B cell (primary cell): ENCODE measurements at regions not wholly inside any gene's neighbourhood (a gene's known extent, or its start where the extent isn't known, plus 50 kb on each side); places are given as distances from the start of the nearest gene placed in this dataset.

Experiments used
- ATAC-seq: fragments of 200-7000 bp; cut with Tn5 transposase; one replicate; pipeline ENCODE4 v1.10.0; 2021; ENCODE audit warnings: low read depth, mild to moderate bottlenecking, moderate number of reproducible peaks, moderate library complexity
- CTCF ChIA-PET: fragments of 350-600 bp; sonication (Branson Sonifier 250); formaldehyde crosslinking; loops from one replicate; lab custom pipeline; 2021; ENCODE audit warnings: antibody characterized with exemption, inconsistent platforms; lab: Charles Lee
- POLR2A ChIA-PET: fragments of 350-600 bp; sonication (Branson Sonifier 250); formaldehyde crosslinking; loops from one replicate; lab custom pipeline; 2021; ENCODE audit warnings: antibody characterized with exemption; lab: Charles Lee
- DNase-seq: peaks from one replicate; pipeline ENCODE4 v3.0.0; 2013
- H2AFZ ChIP-seq: 2 replicates; pipeline ENCODE4 v1.6.1; 2012; ENCODE audit warnings: mild to moderate bottlenecking, low read depth, low read length; ENCODE audit not compliant: insufficient read depth, poor library complexity, severe bottlenecking
- H3K27ac ChIP-seq, 2 donors: 1 replicate in 1 of 2; 2 replicates in 1 of 2; pipeline ENCODE4 v1.5.1; 2012 to 2013; ENCODE audit warnings: low read length in 2 of 2, mild to moderate bottlenecking in 2 of 2, moderate library complexity in 1 of 2
- H3K27me3 ChIP-seq, 4 experiments: fragments of 200-600 bp in 1 of 4; sonication (generic) in 1 of 4; replicated peaks in 1 of 4; 1 replicate in 2 of 4; 2 replicates in 2 of 4; pipeline versions ENCODE4 v1.6.1 to v1.7.0; 2013 to 2016; ENCODE audit warnings: low read length in 3 of 4, mild to moderate bottlenecking in 2 of 4, mixed read lengths in 1 of 4, moderate library complexity in 1 of 4; ENCODE audit not compliant: insufficient read depth in 4 of 4, control insufficient read depth in 3 of 4; ENCODE audit errors: control extremely low read depth in 1 of 4
- H3K36me3 ChIP-seq, 2 experiments: replicated peaks in 1 of 2; 1 replicate in 1 of 2; 2 replicates in 1 of 2; pipeline versions ENCODE4 v1.6.1 to v1.7.1; 2013; ENCODE audit warnings: low read length in 1 of 2; ENCODE audit not compliant: insufficient read depth in 2 of 2, control insufficient read depth in 1 of 2; ENCODE audit errors: control extremely low read depth in 1 of 2, extremely low read depth in 1 of 2
- H3K4me1 ChIP-seq, 2 donors: fragments of 200-600 bp in 1 of 2; sonication (generic) in 1 of 2; 1 replicate in 1 of 2; 2 replicates in 1 of 2; pipeline versions ENCODE4 v1.5.1 to v1.6.1; 2013 to 2017; ENCODE audit warnings: low read length in 2 of 2; ENCODE audit not compliant: control insufficient read depth in 2 of 2, insufficient read depth in 2 of 2
- H3K4me2 ChIP-seq: replicated peaks from 2 replicates; pipeline ENCODE3; 2012; ENCODE audit warnings: mild to moderate bottlenecking, low read depth, low read length; ENCODE audit not compliant: poor library complexity, severe bottlenecking
- H3K4me3 ChIP-seq, 5 experiments: fragments of 200-600 bp in 1 of 5; sonication (generic) in 1 of 5; 1 replicate in 3 of 5; 2 replicates in 2 of 5; pipeline versions ENCODE4 v1.5.1 to v1.7.0; 2011 to 2016; ENCODE audit warnings: low read length in 4 of 5, mild to moderate bottlenecking in 4 of 5, low read depth in 2 of 5, control low read depth in 1 of 5, moderate library complexity in 1 of 5; ENCODE audit not compliant: insufficient read depth in 1 of 5; ENCODE audit errors: control extremely low read depth in 1 of 5, extremely low read depth in 1 of 5
- H3K79me2 ChIP-seq: fragments of 200-600 bp; sonication (generic); one replicate; pipeline ENCODE4 v1.6.0; 2016; ENCODE audit warnings: low read length; ENCODE audit not compliant: control insufficient read depth, insufficient read depth
- H3K9ac ChIP-seq: fragments of 200-600 bp; sonication (generic); 2 replicates; pipeline ENCODE4 v1.6.1; 2017; ENCODE audit warnings: mild to moderate bottlenecking, low read length, moderate library complexity
- H3K9me3 ChIP-seq, 3 donors: one replicate each; pipeline versions ENCODE4 v1.6.1 to v1.7.1; 2013; ENCODE audit warnings: low read length in 2 of 3; ENCODE audit not compliant: control insufficient read depth in 2 of 3, insufficient read depth in 1 of 3; ENCODE audit errors: control extremely low read depth in 1 of 3
- H4K20me1 ChIP-seq: 2 replicates; pipeline ENCODE4 v1.6.0; 2012; ENCODE audit warnings: mild to moderate bottlenecking, low read length; ENCODE audit not compliant: insufficient read depth, control insufficient read depth, poor library complexity, severe bottlenecking
- H3K27ac Mint-ChIP-seq: one replicate; pipeline ENCODE4 v1.8.0; 2021; ENCODE audit warnings: mixed read lengths
- H3K27me3 Mint-ChIP-seq: one replicate; pipeline ENCODE4 v1.8.0; 2021; ENCODE audit warnings: mixed read lengths
- H3K4me1 Mint-ChIP-seq: one replicate; pipeline ENCODE4 v1.8.0; 2021; ENCODE audit warnings: mixed read lengths
- H3K4me3 Mint-ChIP-seq: one replicate; pipeline ENCODE4 v1.8.0; 2021; ENCODE audit warnings: mixed read lengths
- H3K9me3 Mint-ChIP-seq: one replicate; pipeline ENCODE4 v1.8.0; 2022; ENCODE audit warnings: mixed read lengths; ENCODE audit not compliant: insufficient read depth
- EZH2 ChIP-seq: IDR thresholded peaks from 2 replicates; pipeline ENCODE4 v1.6.1; 2012; ENCODE audit warnings: borderline replicate concordance, low read depth, mild to moderate bottlenecking, moderate library complexity, low read length; ENCODE audit not compliant: insufficient read depth, poor library complexity, severe bottlenecking
- WGBS: methylation state at CpG from one replicate; pipeline ENCODE4 v1.1.5; 2013; ENCODE audit warnings: missing lambda C conversion rate; ENCODE audit not compliant: insufficient coverage; 5-methylcytosine and 5-hydroxymethylcytosine counted together
- intact Hi-C: fragments of 100-400 bp; cut with micrococcal nuclease; formaldehyde crosslinking; loops from one replicate; pipeline ENCODE4 v1.10.0; 2022
- TF ChIP-seq, protein P1 (sequence below): fragments of 200-600 bp; IDR thresholded peaks from one replicate; pipeline ENCODE4 v1.8.0; 2022; ENCODE audit warnings: antibody characterized with exemption, mild to moderate bottlenecking

DNA sequence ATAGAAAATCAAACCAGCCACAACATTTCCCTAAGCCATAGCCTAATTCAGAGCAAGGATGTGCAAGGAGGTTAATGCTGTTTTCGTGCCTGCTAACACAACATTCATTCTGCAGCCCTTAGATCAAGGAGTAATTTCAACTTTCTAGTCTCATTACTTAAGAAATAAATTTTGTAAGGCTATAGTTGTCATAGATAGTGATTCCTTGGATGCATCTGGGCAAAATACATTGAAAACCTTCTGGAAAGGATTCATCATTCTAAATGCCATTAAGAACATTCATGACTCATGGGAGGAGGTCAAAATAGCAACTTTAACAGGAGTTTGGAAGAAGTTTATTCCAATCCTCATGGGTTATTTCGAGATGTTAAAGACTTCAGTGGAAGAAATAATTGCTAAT lies 283.2 kb downstream of the RPAP3 start:
- H3K4me3 Mint-ChIP-seq, result no peak overlapping the region
- DNase-seq, result no peak
- Histone ChIP-seq H3K79me2 (no peaks in the 10 kb centered on the region), H3K4me1 (no peaks in the 10 kb centered on the region), H2AFZ (no peak overlapping the region), H3K36me3 (no peaks in the 10 kb centered on the region), H3K4me3 (no peak overlapping the region), H3K27ac (no peak overlapping the region), H3K9me3 (peaks cover 0 to 8% (median 0%) of the 10 kb centered on the region in 3 donors), H3K27me3 (peaks cover 0 to 6% (median 0%) of the 10 kb centered on the region in 4 experiments), H3K9ac (no peak overlapping the region), H3K4me2 (no peak overlapping the region), H4K20me1 (no peaks in the 10 kb centered on the region)
- H3K27me3 Mint-ChIP-seq, result peaks cover 25% of the 10 kb centered on the region
- ChIA-PET CTCF (no interaction called here), POLR2A (no interaction called here)
- TF ChIP-seq EZH2, result no peak
- TF ChIP-seq, protein P1, sequence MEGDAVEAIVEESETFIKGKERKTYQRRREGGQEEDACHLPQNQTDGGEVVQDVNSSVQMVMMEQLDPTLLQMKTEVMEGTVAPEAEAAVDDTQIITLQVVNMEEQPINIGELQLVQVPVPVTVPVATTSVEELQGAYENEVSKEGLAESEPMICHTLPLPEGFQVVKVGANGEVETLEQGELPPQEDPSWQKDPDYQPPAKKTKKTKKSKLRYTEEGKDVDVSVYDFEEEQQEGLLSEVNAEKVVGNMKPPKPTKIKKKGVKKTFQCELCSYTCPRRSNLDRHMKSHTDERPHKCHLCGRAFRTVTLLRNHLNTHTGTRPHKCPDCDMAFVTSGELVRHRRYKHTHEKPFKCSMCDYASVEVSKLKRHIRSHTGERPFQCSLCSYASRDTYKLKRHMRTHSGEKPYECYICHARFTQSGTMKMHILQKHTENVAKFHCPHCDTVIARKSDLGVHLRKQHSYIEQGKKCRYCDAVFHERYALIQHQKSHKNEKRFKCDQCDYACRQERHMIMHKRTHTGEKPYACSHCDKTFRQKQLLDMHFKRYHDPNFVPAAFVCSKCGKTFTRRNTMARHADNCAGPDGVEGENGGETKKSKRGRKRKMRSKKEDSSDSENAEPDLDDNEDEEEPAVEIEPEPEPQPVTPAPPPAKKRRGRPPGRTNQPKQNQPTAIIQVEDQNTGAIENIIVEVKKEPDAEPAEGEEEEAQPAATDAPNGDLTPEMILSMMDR, result no peak
- intact Hi-C loops, result no loop called here
- H3K9me3 Mint-ChIP-seq, result no peaks in the 10 kb centered on the region
- no peaks in the 10 kb centered on the region for H3K4me1 Mint-ChIP-seq
- no CpG with 5 or more reads among the region's 2 CpGs for WGBS
- H3K27ac Mint-ChIP-seq, result no peak overlapping the region
- no peak for ATAC-seq

DNA sequence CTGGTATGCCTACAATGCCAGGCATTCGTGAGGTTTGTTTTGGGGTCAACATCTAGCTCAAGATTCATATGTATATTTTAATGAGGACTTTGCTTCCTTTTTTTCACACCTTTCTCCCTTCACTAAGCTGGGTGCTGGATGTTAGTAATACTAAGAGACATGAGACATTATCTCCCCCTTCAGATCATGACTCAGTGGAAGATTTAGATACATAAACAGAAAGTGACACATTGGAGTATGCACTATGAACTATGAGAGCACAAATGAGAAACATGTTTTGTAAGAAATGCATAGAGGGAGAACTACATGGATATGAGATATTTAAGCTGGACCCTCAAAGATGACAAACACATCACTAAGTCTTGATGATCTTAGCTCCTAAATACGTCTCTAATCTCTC lies 286.3 kb downstream of the RPAP3 start:
- Mint-ChIP-seq H3K27me3 (peaks cover 6% of the 10 kb centered on the region), H3K27ac (no peak overlapping the region), H3K4me1 (peaks cover 5% of the 10 kb centered on the region), H3K9me3 (no peaks in the 10 kb centered on the region), H3K4me3 (no peak overlapping the region)
- Histone ChIP-seq H3K36me3 (no peaks in the 10 kb centered on the region), H3K27me3 (peaks cover 0 to 3% (median 0%) of the 10 kb centered on the region in 4 experiments), H3K4me1 (no peaks in the 10 kb centered on the region), H3K9me3 (peaks cover 0 to 6% (median 0%) of the 10 kb centered on the region in 3 donors), H3K4me3 (no peak overlapping the region), H3K27ac (no peak overlapping the region), H3K9ac (no peak overlapping the region), H3K4me2 (no peak overlapping the region), H4K20me1 (no peaks in the 10 kb centered on the region), H3K79me2 (no peaks in the 10 kb centered on the region), H2AFZ (no peak overlapping the region)
- DNase-seq, result no peak
- ATAC-seq, result no peak
- WGBS, result no CpG with 5 or more reads among the region's 2 CpGs
- ChIA-PET POLR2A (no interaction called here), CTCF (interaction anchor here (1.4 kb wide), 1 partner anchor 387 kb away, joined by 4 read pairs; no protein-coding TSS in a partner anchor)
- intact Hi-C loops, result no loop called here
- TF ChIP-seq EZH2, result no peak
- TF ChIP-seq, protein P1, result no peak
